SIG-M5 treated with dmso at 0.1 percent for 504 hours (cell line): ENCODE measurements at regions not wholly inside any gene's neighbourhood (a gene's known extent, or its start where the extent isn't known, plus 50 kb on each side); places are given as distances from the start of the nearest gene placed in this dataset.
A peak's percentile ranks its signal among the peaks of the same experiment; 100 is the strongest.

Source experiments
- DNase-seq: peaks from one replicate; lab custom pipeline; 2025; ENCODE audit not compliant: unreplicated experiment; lab: John Stamatoyannopoulos, UW

- DNase-seq: peak; percentile 70
These were observed 106.3 kb upstream of the SSBP2 start for GRCh38 chr5:81856948-81857928.

- no peak for DNase-seq
These were observed 104.7 kb upstream of the SSBP2 start for GRCh38 chr5:81855591-81855990.

- DNase-seq: peak; percentile 7
These were observed 104.0 kb upstream of the SSBP2 start for GRCh38 chr5:81854915-81855314.

- no peak for DNase-seq
These were observed 103.6 kb upstream of the SSBP2 start for GRCh38 chr5:81854485-81854884.

- no peak for DNase-seq
These were observed 102.1 kb upstream of the SSBP2 start for GRCh38 chr5:81853030-81853357.

- peak; percentile 43 for DNase-seq
These were observed 101.6 kb upstream of the SSBP2 start for GRCh38 chr5:81852291-81853029.

GRCh38 chr5:81851481-81852178 lies 100.7 kb upstream of the SSBP2 start:
- DNase-seq: peak; percentile 96

GRCh38 chr5:81850501-81851357 lies 99.8 kb upstream of the SSBP2 start:
- peak; percentile 28 for DNase-seq

- DNase-seq: no peak
These were observed 99.0 kb upstream of the SSBP2 start for GRCh38 chr5:81849770-81850367.

GRCh38 chr5:81848362-81848880 lies 97.5 kb upstream of the SSBP2 start:
- no peak for DNase-seq

GRCh38 chr5:81846301-81846700 lies 95.4 kb upstream of the SSBP2 start:
- no peak for DNase-seq

- no peak for DNase-seq
These were observed 92.9 kb upstream of the SSBP2 start for GRCh38 chr5:81843845-81844244.

GRCh38 chr5:81842795-81843398 lies 92.0 kb upstream of the SSBP2 start:
- peak; percentile 53 for DNase-seq

GRCh38 chr5:81839034-81839433 lies 88.1 kb upstream of the SSBP2 start:
- DNase-seq: no peak

GRCh38 chr5:81838307-81838906 lies 87.5 kb upstream of the SSBP2 start:
- DNase-seq: peak; percentile 62

GRCh38 chr5:81837667-81838306 lies 86.9 kb upstream of the SSBP2 start:
- DNase-seq: no peak

- DNase-seq: no peak
These were observed 85.0 kb upstream of the SSBP2 start for GRCh38 chr5:81835814-81836367.

GRCh38 chr5:81834021-81834660 lies 83.2 kb upstream of the SSBP2 start:
- DNase-seq: no peak
